Kidney capillary endothelial cell (primary cell): ENCODE measurements at regions not wholly inside any gene's neighbourhood (a gene's known extent, or its start where the extent isn't known, plus 50 kb on each side); places are given as distances from the start of the nearest gene placed in this dataset.
"Not testable (repeated sequence)": the region's sequence is repeated elsewhere in the genome, so short reads cannot be mapped to it uniquely, and the experiment has no call there.

Experiments
- DNase-seq: peaks from one replicate; pipeline ENCODE4 v3.0.0-alpha.2; 2018; ENCODE audit warnings: low spot score

GRCh38 chr7:106523482-106523881 lies 137.5 kb downstream of the CCDC71L start:
- no peak for DNase-seq

GRCh38 chr7:106522696-106523095 lies 138.3 kb downstream of the CCDC71L start:
- no peak for DNase-seq

- no peak for DNase-seq
Observed at GRCh38 chr7:106521541-106521940, 139.4 kb downstream of the CCDC71L start.

- DNase-seq, result no peak
Observed at GRCh38 chr7:106520962-106521514, 139.9 kb downstream of the CCDC71L start.

GRCh38 chr7:106518967-106519366 lies 142.0 kb downstream of the CCDC71L start:
- no peak for DNase-seq

GRCh38 chr7:106518239-106518638 lies 142.7 kb downstream of the CCDC71L start:
- no peak for DNase-seq

- no peak for DNase-seq
Observed at GRCh38 chr7:106517508-106517907, 143.4 kb downstream of the CCDC71L start.

GRCh38 chr7:106515321-106515720 lies 145.6 kb downstream of the CCDC71L start:
- DNase-seq, result no peak

GRCh38 chr7:106514881-106515280 lies 146.1 kb downstream of the CCDC71L start:
- DNase-seq, result no peak

GRCh38 chr7:106512217-106512616 lies 148.7 kb downstream of the CCDC71L start:
- DNase-seq, result no peak

- no peak for DNase-seq
Observed at GRCh38 chr7:106504645-106505044, 156.3 kb downstream of the CCDC71L start.

- DNase-seq, result no peak
Observed at GRCh38 chr7:106504207-106504606, 156.8 kb downstream of the CCDC71L start.

- no peak for DNase-seq
Observed at GRCh38 chr7:106503626-106504025, 157.3 kb downstream of the CCDC71L start.

GRCh38 chr7:106501605-106502580 lies 159.1 kb downstream of the CCDC71L start:
- DNase-seq, result no peak

- DNase-seq, result no peak
Observed at GRCh38 chr7:106499897-106500296, 161.1 kb downstream of the CCDC71L start.

GRCh38 chr7:106498005-106498404 lies 163.0 kb downstream of the CCDC71L start:
- DNase-seq, result not testable (repeated sequence)

- no peak for DNase-seq
Observed at GRCh38 chr7:106493041-106493731, 167.8 kb downstream of the CCDC71L start.

GRCh38 chr7:106488465-106488864 lies 172.5 kb downstream of the CCDC71L start:
- no peak for DNase-seq

GRCh38 chr7:106487892-106488291 lies 173.1 kb downstream of the CCDC71L start:
- DNase-seq, result no peak

GRCh38 chr7:106486331-106486730 lies 174.6 kb downstream of the CCDC71L start:
- DNase-seq, result no peak

- no peak for DNase-seq
Observed at GRCh38 chr7:106485919-106486318, 175.0 kb downstream of the CCDC71L start.

GRCh38 chr7:106485031-106485551 lies 175.9 kb downstream of the CCDC71L start:
- peak; percentile 69 for DNase-seq

- DNase-seq, result no peak
Observed at GRCh38 chr7:106484562-106484961, 176.4 kb downstream of the CCDC71L start.
